ENCODE measurements at regions not wholly inside any gene's neighbourhood (a gene's known extent, or its start where the extent isn't known, plus 50 kb on each side); places are given as distances from the start of the nearest gene placed in this dataset.

DNA sequence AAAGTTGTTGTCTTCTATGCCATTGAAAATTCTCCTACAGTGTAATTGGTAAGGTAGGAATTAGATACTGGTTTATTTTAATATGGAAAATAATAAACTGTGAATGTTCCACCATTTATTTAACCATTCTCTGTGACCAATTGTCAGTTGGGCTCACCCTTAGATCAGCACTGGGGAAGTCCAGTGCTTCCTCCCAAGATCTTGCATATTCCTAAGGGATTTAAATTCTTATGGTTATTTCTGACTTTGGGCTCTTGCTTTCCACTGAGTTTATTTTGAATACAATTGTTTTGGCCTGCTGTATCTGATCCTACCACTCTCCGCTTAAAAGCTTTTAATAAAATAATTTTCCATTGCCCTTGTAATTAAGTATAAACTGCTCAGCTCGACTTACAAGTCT lies 137.4 kb downstream of the OR2K2 start:
- H3K27me3 ChIP-seq (ENCODE audit: control insufficient read depth in 2 of 2, insufficient read depth in 2 of 2, low read length in 2 of 2), result peaks cover 0 to 3% of the 10 kb centered on the region in 2 experiments
- ChIA-PET CTCF (no interaction called here), POLR2A (no interaction called here)
- intact Hi-C loops (cut with micrococcal nuclease) (no loop called here), dilution Hi-C loops (cut with MboI; ENCODE audit: extremely low pct_ligation_motif_present, low sequenced_read_pairs) (no loop called here)
- no peak overlapping the region for H3K4me2 ChIP-seq (ENCODE audit: insufficient read depth, low read length)
- no peaks in the 10 kb centered on the region for H3K36me3 ChIP-seq (ENCODE audit: control insufficient read depth in 2 of 2, extremely low read depth in 1 of 2, insufficient read depth in 2 of 2, low read length in 2 of 2)
- BruUV-seq (replicated peaks), result no TSS peak
- no peak overlapping the region for H2AFZ ChIP-seq (ENCODE audit: low read depth, low read length)
- no peak overlapping the region for H3K27ac ChIP-seq (ENCODE audit: insufficient read depth, low read depth, low read length)
- no peak for FAIRE-seq
- TF ChIP-seq EZH2 (IDR thresholded peaks at IDR 0.05; ENCODE audit: borderline replicate concordance, low read depth, low read length, severe bottlenecking), result no peak
- no peaks in the 10 kb centered on the region for H3K79me2 ChIP-seq (ENCODE audit: control insufficient read depth, insufficient read depth, low read length)
- no peak overlapping the region for H3K9ac ChIP-seq (replicated peaks; ENCODE audit: extremely low read depth, insufficient read depth, low read length)
- no peaks in the 10 kb centered on the region for H3K9me1 ChIP-seq (replicated peaks; ENCODE audit: control insufficient read depth, extremely low read depth, insufficient read depth, low read length)
- DNase-seq (ENCODE audit: low read depth, low spot score), result no peak
- no peaks in the 10 kb centered on the region for H3K9me3 ChIP-seq (replicated peaks; ENCODE audit: control insufficient read depth, insufficient read depth, low read length)
- no peaks in the 10 kb centered on the region for H3K4me1 ChIP-seq (ENCODE audit: control insufficient read depth, extremely low read depth, insufficient read depth, low read length)
- H3K4me3 ChIP-seq (replicated peaks in 1 of 3; ENCODE audit: insufficient read depth in 1 of 3, low read depth in 1 of 3, low read length in 3 of 3), result no peak overlapping the region
- H4K20me1 ChIP-seq (replicated peaks; ENCODE audit: control insufficient read depth, extremely low read depth, insufficient read depth, low read length), result no peaks in the 10 kb centered on the region

- no TSS peak for BruUV-seq (replicated peaks)
- Histone ChIP-seq H3K4me1 (ENCODE audit: control insufficient read depth, extremely low read depth, insufficient read depth, low read length) (no peaks in the 10 kb centered on the region), H3K79me2 (ENCODE audit: control insufficient read depth, insufficient read depth, low read length) (no peaks in the 10 kb centered on the region), H3K9me3 (replicated peaks; ENCODE audit: control insufficient read depth, insufficient read depth, low read length) (no peaks in the 10 kb centered on the region), H3K9me1 (replicated peaks; ENCODE audit: control insufficient read depth, extremely low read depth, insufficient read depth, low read length) (no peaks in the 10 kb centered on the region), H3K4me3 (replicated peaks in 1 of 3; ENCODE audit: insufficient read depth in 1 of 3, low read depth in 1 of 3, low read length in 3 of 3) (no peak overlapping the region), H4K20me1 (replicated peaks; ENCODE audit: control insufficient read depth, extremely low read depth, insufficient read depth, low read length) (no peaks in the 10 kb centered on the region), H2AFZ (ENCODE audit: low read depth, low read length) (no peak overlapping the region), H3K4me2 (ENCODE audit: insufficient read depth, low read length) (no peak overlapping the region), H3K9ac (replicated peaks; ENCODE audit: extremely low read depth, insufficient read depth, low read length) (no peak overlapping the region), H3K27me3 (ENCODE audit: control insufficient read depth in 2 of 2, insufficient read depth in 2 of 2, low read length in 2 of 2) (peaks cover 0 to 3% of the 10 kb centered on the region in 2 experiments), H3K27ac (ENCODE audit: insufficient read depth, low read depth, low read length) (no peak overlapping the region), H3K36me3 (ENCODE audit: control insufficient read depth in 2 of 2, extremely low read depth in 1 of 2, insufficient read depth in 2 of 2, low read length in 2 of 2) (no peaks in the 10 kb centered on the region)
- dilution Hi-C loops (cut with MboI; ENCODE audit: extremely low pct_ligation_motif_present, low sequenced_read_pairs), result no loop called here
- ChIA-PET POLR2A (no interaction called here), CTCF (no interaction called here)
- TF ChIP-seq JUN (IDR thresholded peaks at IDR 0.05; ENCODE audit: borderline replicate concordance, insufficient read depth, insufficient read length, low read depth) (no peak), EZH2 (IDR thresholded peaks at IDR 0.05; ENCODE audit: borderline replicate concordance, low read depth, low read length, severe bottlenecking) (no peak), POLR2A (IDR thresholded peaks at IDR 0.05; ENCODE audit: low read depth, low read length) (no peak), POLR2AphosphoS5 (IDR thresholded peaks at IDR 0.05; ENCODE audit: insufficient read depth, low read depth, low read length) (no peak), GATA2 (IDR thresholded peaks at IDR 0.05; ENCODE audit: insufficient read depth, insufficient read length, low read depth, low read length) (no peak), FOS (IDR thresholded peaks at IDR 0.05; ENCODE audit: borderline replicate concordance, insufficient read depth, low read length) (no peak), CTCF (IDR thresholded peaks at IDR 0.05; ENCODE audit: extremely low read depth in 1 of 2, insufficient read depth in 1 of 2, low read depth in 1 of 2, low read length in 2 of 2) (no peak), MYC (IDR thresholded peaks at IDR 0.05; ENCODE audit: low read depth, low read length) (no peak)
- TF ChIP-seq, protein P1, sequence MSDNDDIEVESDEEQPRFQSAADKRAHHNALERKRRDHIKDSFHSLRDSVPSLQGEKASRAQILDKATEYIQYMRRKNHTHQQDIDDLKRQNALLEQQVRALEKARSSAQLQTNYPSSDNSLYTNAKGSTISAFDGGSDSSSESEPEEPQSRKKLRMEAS (IDR thresholded peaks at IDR 0.05; ENCODE audit: insufficient read depth, insufficient read length), result no peak
- intact Hi-C loops (cut with micrococcal nuclease), result no loop called here
- DNase-seq (ENCODE audit: low read depth, low spot score) (no peak), FAIRE-seq (no peak)
These were observed 139.7 kb downstream of the OR2K2 start for GRCh38 chr9:111190347-111190746.

Data from endothelial cell of umbilical vein (primary cell).